ENCODE measurements at regions not wholly inside any gene's neighbourhood (a gene's known extent, or its start where the extent isn't known, plus 50 kb on each side); places are given as distances from the start of the nearest gene placed in this dataset.
A peak's percentile ranks its signal among the peaks of the same experiment; 100 is the strongest.
"Not testable (repeated sequence)": the region's sequence is repeated elsewhere in the genome, so short reads cannot be mapped to it uniquely, and the experiment has no call there.

- no peak for DNase-seq
- Mint-ChIP-seq H3K27ac (ENCODE audit: unreplicated experiment) (no peak overlapping the region), H3K36me3 (ENCODE audit: unreplicated experiment) (no peaks in the 10 kb centered on the region), H3K27me3 (ENCODE audit: unreplicated experiment) (no peaks in the 10 kb centered on the region), H3K4me1 (ENCODE audit: low read depth, unreplicated experiment) (peaks cover 3% of the 10 kb centered on the region), H3K9me3 (ENCODE audit: unreplicated experiment) (peaks cover 3% of the 10 kb centered on the region), H3K4me3 (ENCODE audit: unreplicated experiment) (no peak overlapping the region)
- no peak for TF ChIP-seq CTCF (IDR thresholded peaks at IDR 0.05; ENCODE audit: partially characterized antibody, unreplicated experiment)
Observed at GRCh38 chr7:128591705-128592104, 80.4 kb upstream of the GARIN1A start.

GRCh38 chr7:128592209-128592608 lies 79.9 kb upstream of the GARIN1A start:
- DNase-seq; H3K27me3 Mint-ChIP-seq (ENCODE audit: unreplicated experiment); H3K4me1 Mint-ChIP-seq (ENCODE audit: low read depth, unreplicated experiment): not testable (repeated sequence)

GRCh38 chr7:128594061-128594460 lies 78.0 kb upstream of the GARIN1A start:
- H3K27ac Mint-ChIP-seq (ENCODE audit: unreplicated experiment); DNase-seq; H3K9me3 Mint-ChIP-seq (ENCODE audit: unreplicated experiment); H3K4me1 Mint-ChIP-seq (ENCODE audit: low read depth, unreplicated experiment); H3K4me3 Mint-ChIP-seq (ENCODE audit: unreplicated experiment); H3K27me3 Mint-ChIP-seq (ENCODE audit: unreplicated experiment); H3K36me3 Mint-ChIP-seq (ENCODE audit: unreplicated experiment): not testable (repeated sequence)

More at GRCh38 chr7:128592209-128592608, 79.9 kb upstream of the GARIN1A start:
- not testable (repeated sequence) for H3K9me3 Mint-ChIP-seq (ENCODE audit: unreplicated experiment); H3K27ac Mint-ChIP-seq (ENCODE audit: unreplicated experiment); H3K4me3 Mint-ChIP-seq (ENCODE audit: unreplicated experiment); H3K36me3 Mint-ChIP-seq (ENCODE audit: unreplicated experiment)

- not testable (repeated sequence) for H3K27ac Mint-ChIP-seq (ENCODE audit: unreplicated experiment); DNase-seq; H3K4me3 Mint-ChIP-seq (ENCODE audit: unreplicated experiment); H3K9me3 Mint-ChIP-seq (ENCODE audit: unreplicated experiment); H3K4me1 Mint-ChIP-seq (ENCODE audit: low read depth, unreplicated experiment); H3K36me3 Mint-ChIP-seq (ENCODE audit: unreplicated experiment); H3K27me3 Mint-ChIP-seq (ENCODE audit: unreplicated experiment)
Observed at GRCh38 chr7:128596336-128597128, 75.6 kb upstream of the GARIN1A start.

- not testable (repeated sequence) for H3K9me3 Mint-ChIP-seq (ENCODE audit: unreplicated experiment); H3K36me3 Mint-ChIP-seq (ENCODE audit: unreplicated experiment); H3K27me3 Mint-ChIP-seq (ENCODE audit: unreplicated experiment); H3K4me1 Mint-ChIP-seq (ENCODE audit: low read depth, unreplicated experiment); H3K4me3 Mint-ChIP-seq (ENCODE audit: unreplicated experiment); H3K27ac Mint-ChIP-seq (ENCODE audit: unreplicated experiment); DNase-seq
Observed at GRCh38 chr7:128598946-128599345, 73.1 kb upstream of the GARIN1A start.

GRCh38 chr7:128608678-128609421 lies 63.2 kb upstream of the GARIN1A start:
- H3K27ac Mint-ChIP-seq (ENCODE audit: unreplicated experiment); H3K4me1 Mint-ChIP-seq (ENCODE audit: low read depth, unreplicated experiment); H3K27me3 Mint-ChIP-seq (ENCODE audit: unreplicated experiment); H3K9me3 Mint-ChIP-seq (ENCODE audit: unreplicated experiment); H3K4me3 Mint-ChIP-seq (ENCODE audit: unreplicated experiment); H3K36me3 Mint-ChIP-seq (ENCODE audit: unreplicated experiment); DNase-seq: not testable (repeated sequence)
- TF ChIP-seq CTCF (IDR thresholded peaks at IDR 0.05; ENCODE audit: partially characterized antibody, unreplicated experiment) = peak; percentile 38

- not testable (repeated sequence) for H3K36me3 Mint-ChIP-seq (ENCODE audit: unreplicated experiment); DNase-seq
Observed at GRCh38 chr7:128613366-128613765, 58.7 kb upstream of the GARIN1A start.

GRCh38 chr7:128614812-128615211 lies 57.3 kb upstream of the GARIN1A start:
- not testable (repeated sequence) for H3K4me3 Mint-ChIP-seq (ENCODE audit: unreplicated experiment); H3K27me3 Mint-ChIP-seq (ENCODE audit: unreplicated experiment); DNase-seq; H3K9me3 Mint-ChIP-seq (ENCODE audit: unreplicated experiment); H3K36me3 Mint-ChIP-seq (ENCODE audit: unreplicated experiment); H3K27ac Mint-ChIP-seq (ENCODE audit: unreplicated experiment); H3K4me1 Mint-ChIP-seq (ENCODE audit: low read depth, unreplicated experiment)

More at GRCh38 chr7:128613366-128613765, 58.7 kb upstream of the GARIN1A start:
- not testable (repeated sequence) for H3K27ac Mint-ChIP-seq (ENCODE audit: unreplicated experiment); H3K27me3 Mint-ChIP-seq (ENCODE audit: unreplicated experiment); H3K4me1 Mint-ChIP-seq (ENCODE audit: low read depth, unreplicated experiment); H3K4me3 Mint-ChIP-seq (ENCODE audit: unreplicated experiment); H3K9me3 Mint-ChIP-seq (ENCODE audit: unreplicated experiment)

- H3K36me3 Mint-ChIP-seq (ENCODE audit: unreplicated experiment); H3K4me3 Mint-ChIP-seq (ENCODE audit: unreplicated experiment); H3K4me1 Mint-ChIP-seq (ENCODE audit: low read depth, unreplicated experiment); H3K27me3 Mint-ChIP-seq (ENCODE audit: unreplicated experiment); H3K9me3 Mint-ChIP-seq (ENCODE audit: unreplicated experiment); H3K27ac Mint-ChIP-seq (ENCODE audit: unreplicated experiment); DNase-seq: not testable (repeated sequence)
Observed at GRCh38 chr7:128616799-128617198, 55.3 kb upstream of the GARIN1A start.

Data from glutamatergic neuron (in vitro differentiated cells).